ENCODE measurements at regions not wholly inside any gene's neighbourhood (a gene's known extent, or its start where the extent isn't known, plus 50 kb on each side); places are given as distances from the start of the nearest gene placed in this dataset.

DNA sequence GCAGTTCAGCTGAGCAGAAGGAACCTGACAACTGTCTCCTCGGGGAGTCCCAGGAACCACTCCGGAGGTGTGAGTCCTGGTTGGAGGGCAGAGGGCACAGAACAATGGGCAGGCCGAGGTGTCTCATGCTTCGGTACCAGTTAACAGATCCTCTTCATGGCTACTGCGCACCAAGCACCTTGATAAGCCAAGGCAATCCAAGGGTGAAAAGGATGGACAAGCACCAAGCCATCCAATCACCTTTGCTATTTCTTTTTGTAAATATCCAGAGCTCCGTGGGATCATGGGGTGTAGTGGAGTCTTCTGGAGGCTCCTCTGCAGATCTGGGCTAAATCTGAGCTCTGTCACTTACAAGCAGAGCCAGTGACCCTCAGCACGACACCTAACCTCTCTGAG is 233.5 kb downstream of the WDR11 start:
- TF ChIP-seq, protein P1, sequence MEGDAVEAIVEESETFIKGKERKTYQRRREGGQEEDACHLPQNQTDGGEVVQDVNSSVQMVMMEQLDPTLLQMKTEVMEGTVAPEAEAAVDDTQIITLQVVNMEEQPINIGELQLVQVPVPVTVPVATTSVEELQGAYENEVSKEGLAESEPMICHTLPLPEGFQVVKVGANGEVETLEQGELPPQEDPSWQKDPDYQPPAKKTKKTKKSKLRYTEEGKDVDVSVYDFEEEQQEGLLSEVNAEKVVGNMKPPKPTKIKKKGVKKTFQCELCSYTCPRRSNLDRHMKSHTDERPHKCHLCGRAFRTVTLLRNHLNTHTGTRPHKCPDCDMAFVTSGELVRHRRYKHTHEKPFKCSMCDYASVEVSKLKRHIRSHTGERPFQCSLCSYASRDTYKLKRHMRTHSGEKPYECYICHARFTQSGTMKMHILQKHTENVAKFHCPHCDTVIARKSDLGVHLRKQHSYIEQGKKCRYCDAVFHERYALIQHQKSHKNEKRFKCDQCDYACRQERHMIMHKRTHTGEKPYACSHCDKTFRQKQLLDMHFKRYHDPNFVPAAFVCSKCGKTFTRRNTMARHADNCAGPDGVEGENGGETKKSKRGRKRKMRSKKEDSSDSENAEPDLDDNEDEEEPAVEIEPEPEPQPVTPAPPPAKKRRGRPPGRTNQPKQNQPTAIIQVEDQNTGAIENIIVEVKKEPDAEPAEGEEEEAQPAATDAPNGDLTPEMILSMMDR (IDR thresholded peaks at IDR 0.05; ENCODE audit: insufficient read depth, low read depth, low read length, missing control alignments): no peak
- no peak for DNase-seq (ENCODE audit: low read depth)
- no peak overlapping the region for H3K4me3 ChIP-seq (ENCODE audit: low read depth, low read length)

DNA sequence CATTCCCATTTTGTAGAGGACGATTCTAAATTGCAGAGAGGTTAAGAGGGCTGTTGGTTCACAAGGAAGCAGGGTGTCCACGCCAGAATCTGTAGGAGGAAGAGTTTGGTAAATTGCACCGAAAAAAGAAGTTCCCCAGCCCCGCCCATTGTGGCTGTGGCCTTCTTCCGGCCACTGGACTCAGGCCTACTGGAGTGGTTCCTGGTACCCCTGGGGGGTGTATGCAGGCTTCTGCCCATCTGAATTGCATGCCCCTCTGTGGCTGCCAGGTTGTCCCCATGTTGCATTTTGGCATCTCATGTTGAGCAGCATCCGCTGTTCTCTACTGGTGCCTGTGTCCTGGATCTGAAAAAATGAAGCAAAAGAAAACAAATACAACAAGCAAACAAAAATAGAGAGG is 234.2 kb downstream of the WDR11 start:
- TF ChIP-seq, protein P1 (IDR thresholded peaks at IDR 0.05; ENCODE audit: insufficient read depth, low read depth, low read length, missing control alignments): no peak
- DNase-seq (ENCODE audit: low read depth): no peak

DNA sequence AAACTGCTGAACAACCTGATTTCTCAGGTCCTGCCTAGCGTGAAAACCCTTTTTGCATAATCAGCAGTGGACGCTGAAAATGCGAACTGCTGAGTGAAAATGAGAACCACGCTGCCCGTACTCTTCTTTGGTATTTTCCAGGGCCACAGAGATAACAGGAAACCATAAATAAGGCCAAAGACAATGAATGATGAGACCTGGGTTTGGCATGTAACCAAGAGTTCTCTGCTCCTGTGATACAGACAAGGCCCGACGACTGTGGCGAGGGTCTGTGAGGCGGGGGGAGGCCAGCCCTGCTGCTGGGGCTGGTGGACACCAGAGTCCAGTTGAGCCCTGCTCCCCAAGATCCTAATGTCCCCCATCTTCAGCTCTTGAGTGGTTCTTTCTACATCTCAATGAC is 236.0 kb downstream of the WDR11 start:
- H3K4me3 ChIP-seq (ENCODE audit: low read depth, low read length): no peak overlapping the region
- TF ChIP-seq, protein P1 (IDR thresholded peaks at IDR 0.05; ENCODE audit: insufficient read depth, low read depth, low read length, missing control alignments): no peak
- peak; percentile 32 for DNase-seq (ENCODE audit: low read depth)

More for the DNA sequence above, 234.2 kb downstream of the WDR11 start:
- H3K4me3 ChIP-seq (ENCODE audit: low read depth, low read length): no peak overlapping the region

DNA sequence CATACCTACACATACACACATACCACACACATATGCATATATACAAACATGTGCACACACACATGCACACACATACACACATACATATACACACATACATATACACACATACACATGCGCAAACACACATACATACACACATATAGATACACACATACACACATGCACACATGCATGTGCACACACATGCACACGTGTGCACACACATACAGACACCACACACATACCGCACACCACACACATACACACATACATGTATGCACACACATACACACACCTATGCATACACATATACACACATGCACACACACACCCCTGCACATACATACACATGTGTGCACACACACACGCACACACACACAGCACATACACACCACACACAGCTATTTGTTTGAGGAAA is 236.5 kb downstream of the WDR11 start:
- TF ChIP-seq, protein P1 (IDR thresholded peaks at IDR 0.05; ENCODE audit: insufficient read depth, low read depth, low read length, missing control alignments): no peak
- H3K4me3 ChIP-seq (ENCODE audit: low read depth, low read length): no peak overlapping the region
- DNase-seq (ENCODE audit: low read depth): no peak

DNA sequence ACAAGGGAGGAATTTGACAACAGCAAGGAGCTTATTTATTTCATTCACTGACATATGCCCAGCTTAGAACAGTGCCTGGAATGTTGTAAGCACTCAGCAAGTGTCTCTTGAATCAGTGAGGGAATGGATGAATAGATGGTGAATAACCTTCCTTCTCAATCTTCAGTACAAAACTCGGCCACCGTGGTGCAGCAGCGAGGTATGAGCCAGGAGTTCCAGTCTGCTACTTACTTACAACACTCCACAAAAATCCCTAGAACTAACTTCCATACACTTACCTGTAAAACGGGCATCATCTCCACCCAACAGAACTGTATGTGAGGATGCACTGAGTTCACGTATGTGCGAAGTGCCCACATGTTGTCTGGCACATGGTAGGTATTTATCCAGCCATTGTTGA is 237.4 kb downstream of the WDR11 start:
- DNase-seq (ENCODE audit: low read depth): no peak
- no peak overlapping the region for H3K4me3 ChIP-seq (ENCODE audit: low read depth, low read length)
- TF ChIP-seq, protein P1 (IDR thresholded peaks at IDR 0.05; ENCODE audit: insufficient read depth, low read depth, low read length, missing control alignments): no peak

DNA sequence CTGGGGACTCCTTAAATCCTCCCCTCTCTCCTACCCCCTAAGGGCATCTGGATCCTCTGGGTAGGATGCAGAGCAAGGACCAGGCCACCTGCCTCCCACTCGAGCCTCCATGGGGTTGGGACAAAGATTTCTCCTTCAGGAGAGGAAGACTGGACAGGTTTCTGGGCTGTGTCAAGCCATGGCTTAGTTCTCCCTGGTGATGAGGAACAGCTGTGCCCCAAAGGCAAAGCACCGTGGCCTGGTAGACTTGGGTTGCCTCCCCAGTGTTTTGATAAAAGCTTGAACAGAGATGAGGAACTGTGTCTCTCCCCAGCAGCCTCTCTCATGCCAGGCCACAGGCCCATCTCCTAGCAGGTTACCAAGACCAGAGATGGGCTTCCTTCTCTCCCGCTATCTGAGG is 238.3 kb downstream of the WDR11 start:
- no peak overlapping the region for H3K4me3 ChIP-seq (ENCODE audit: low read depth, low read length)
- TF ChIP-seq, protein P1 (IDR thresholded peaks at IDR 0.05; ENCODE audit: insufficient read depth, low read depth, low read length, missing control alignments): no peak
- DNase-seq (ENCODE audit: low read depth): no peak

DNA sequence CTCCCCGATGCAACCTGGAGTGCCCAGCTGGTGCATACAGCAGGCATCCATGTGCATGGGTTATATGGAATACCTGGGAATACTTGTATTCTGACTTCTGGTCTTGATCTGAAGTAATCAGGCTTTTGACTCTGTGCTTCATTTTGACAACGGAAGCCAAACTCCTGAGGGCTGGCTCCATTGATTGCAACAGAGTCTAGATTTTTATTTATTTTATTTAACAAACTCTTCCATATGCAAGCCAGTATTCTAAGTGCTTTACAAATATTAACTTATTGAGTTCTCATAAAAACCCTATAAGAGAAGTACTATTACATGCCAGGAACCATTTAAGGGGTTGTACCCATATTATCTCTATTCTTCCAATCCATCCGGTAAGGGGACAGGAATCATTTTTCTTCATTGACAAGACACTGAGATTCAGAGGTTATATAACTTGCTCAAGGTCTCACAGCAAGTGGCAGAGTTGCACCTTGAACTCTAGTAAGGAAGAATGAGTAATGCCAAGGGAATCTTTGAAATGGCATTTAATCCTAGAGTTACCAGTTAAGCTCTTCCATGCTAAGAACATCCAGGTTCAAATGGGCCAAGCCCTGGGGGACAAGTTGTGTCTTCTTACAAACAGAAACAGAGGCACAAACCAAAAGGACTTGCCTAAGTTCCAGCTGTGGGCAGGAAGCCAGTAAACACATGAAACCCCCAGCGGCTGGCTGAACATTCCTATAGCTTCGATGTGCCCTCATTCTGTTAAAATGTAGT is 241.0 kb downstream of the WDR11 start:
- TF ChIP-seq, protein P1 (IDR thresholded peaks at IDR 0.05; ENCODE audit: insufficient read depth, low read depth, low read length, missing control alignments): no peak
- no peak for DNase-seq (ENCODE audit: low read depth)
- no peak overlapping the region for H3K4me3 ChIP-seq (ENCODE audit: low read depth, low read length)

Data from GM12865 (cell line).